Glutamatergic neuron (in vitro differentiated cells): ENCODE measurements at regions not wholly inside any gene's neighbourhood (a gene's known extent, or its start where the extent isn't known, plus 50 kb on each side); places are given as distances from the start of the nearest gene placed in this dataset.
A peak's percentile ranks its signal among the peaks of the same experiment; 100 is the strongest.

Experiments
- DNase-seq: peaks from one replicate; pipeline ENCODE4 v3.0.0; 2022
- H3K27ac Mint-ChIP-seq: one replicate; pipeline ENCODE4 v1.8.0; 2020; ENCODE audit warnings: mild to moderate bottlenecking, mixed read lengths, inconsistent platforms; ENCODE audit not compliant: unreplicated experiment
- H3K27me3 Mint-ChIP-seq: one replicate; pipeline ENCODE4 v1.8.0; 2020; ENCODE audit warnings: mild to moderate bottlenecking, moderate library complexity, mixed read lengths, inconsistent platforms; ENCODE audit not compliant: unreplicated experiment
- H3K36me3 Mint-ChIP-seq: one replicate; pipeline ENCODE4 v1.8.0; 2020; ENCODE audit warnings: mild to moderate bottlenecking, mixed read lengths, inconsistent platforms; ENCODE audit not compliant: unreplicated experiment
- H3K4me1 Mint-ChIP-seq: one replicate; pipeline ENCODE4 v1.8.0; 2020; ENCODE audit warnings: mild to moderate bottlenecking, low read depth, mixed read lengths, inconsistent platforms; ENCODE audit not compliant: unreplicated experiment
- H3K4me3 Mint-ChIP-seq: one replicate; pipeline ENCODE4 v1.8.0; 2020; ENCODE audit warnings: mild to moderate bottlenecking, mixed read lengths, inconsistent platforms; ENCODE audit not compliant: unreplicated experiment
- H3K9me3 Mint-ChIP-seq: one replicate; pipeline ENCODE4 v1.8.0; 2020; ENCODE audit warnings: mild to moderate bottlenecking, moderate library complexity, mixed read lengths, inconsistent platforms; ENCODE audit not compliant: unreplicated experiment
- CTCF ChIP-seq: fragments of 200-600 bp; sonication (generic); IDR thresholded peaks from one replicate; pipeline ENCODE4 v1.5.0; 2021; ENCODE audit not compliant: partially characterized antibody, unreplicated experiment

GRCh38 chr10:4662576-4663161, 163.3 kb upstream of the AKR1E2 start:
- peaks cover 24% of the 10 kb centered on the region for H3K4me1 Mint-ChIP-seq
- H3K27me3 Mint-ChIP-seq, result no peaks in the 10 kb centered on the region
- no peak for TF ChIP-seq CTCF
- H3K9me3 Mint-ChIP-seq, result no peaks in the 10 kb centered on the region
- peak overlapping the region; percentile 81 for H3K27ac Mint-ChIP-seq
- DNase-seq, result no peak
- no peaks in the 10 kb centered on the region for H3K36me3 Mint-ChIP-seq
- peak overlapping the region; percentile 1 for H3K4me3 Mint-ChIP-seq

GRCh38 chr10:4661511-4662255, 164.3 kb upstream of the AKR1E2 start:
- H3K4me3 Mint-ChIP-seq, result peak overlapping the region; percentile 31
- no peaks in the 10 kb centered on the region for H3K9me3 Mint-ChIP-seq
- H3K27me3 Mint-ChIP-seq, result no peaks in the 10 kb centered on the region
- peak overlapping the region; percentile 81 for H3K27ac Mint-ChIP-seq
- no peak for TF ChIP-seq CTCF
- H3K4me1 Mint-ChIP-seq, result peaks cover 26% of the 10 kb centered on the region
- no peaks in the 10 kb centered on the region for H3K36me3 Mint-ChIP-seq
- peak; percentile 54 for DNase-seq

GRCh38 chr10:4658777-4659176, 167.2 kb upstream of the AKR1E2 start:
- H3K4me3 Mint-ChIP-seq, result no peak overlapping the region
- H3K27me3 Mint-ChIP-seq, result no peaks in the 10 kb centered on the region
- no peaks in the 10 kb centered on the region for H3K9me3 Mint-ChIP-seq

GRCh38 chr10:4656576-4657194, 169.3 kb upstream of the AKR1E2 start:
- TF ChIP-seq CTCF, result peak; percentile 91
- Mint-ChIP-seq H3K9me3 (no peaks in the 10 kb centered on the region), H3K27ac (no peak overlapping the region), H3K27me3 (no peaks in the 10 kb centered on the region), H3K36me3 (no peaks in the 10 kb centered on the region), H3K4me3 (no peak overlapping the region), H3K4me1 (peaks cover 16% of the 10 kb centered on the region)
- peak; percentile 52 for DNase-seq

More at GRCh38 chr10:4658777-4659176, 167.2 kb upstream of the AKR1E2 start:
- no peaks in the 10 kb centered on the region for H3K36me3 Mint-ChIP-seq
- H3K27ac Mint-ChIP-seq, result no peak overlapping the region
- no peak for TF ChIP-seq CTCF
- H3K4me1 Mint-ChIP-seq, result peaks cover 33% of the 10 kb centered on the region
- no peak for DNase-seq

GRCh38 chr10:4655879-4656278, 170.1 kb upstream of the AKR1E2 start:
- no peaks in the 10 kb centered on the region for H3K36me3 Mint-ChIP-seq
- DNase-seq, result no peak
- H3K27ac Mint-ChIP-seq, result no peak overlapping the region
- no peak for TF ChIP-seq CTCF
- H3K9me3 Mint-ChIP-seq, result no peaks in the 10 kb centered on the region
- H3K4me3 Mint-ChIP-seq, result no peak overlapping the region
- no peaks in the 10 kb centered on the region for H3K27me3 Mint-ChIP-seq
- H3K4me1 Mint-ChIP-seq, result peaks cover 12% of the 10 kb centered on the region
